Thymus (tissue), 11 donors: ENCODE measurements at regions not wholly inside any gene's neighbourhood (a gene's known extent, or its start where the extent isn't known, plus 50 kb on each side); places are given as distances from the start of the nearest gene placed in this dataset.

Experiments used
- DNase-seq, 9 donors: peaks; one replicate each; pipeline ENCODE4 v3.0.0-alpha.2; 2013; ENCODE audit warnings: low spot score in 9 of 9, low read depth in 6 of 9, missing footprints in 1 of 9
- H3K27ac ChIP-seq, 2 donors: one replicate each; pipeline ENCODE4 v1.5.1; 2013; ENCODE audit warnings: control low read depth in 1 of 2, low read depth in 1 of 2, low read length in 1 of 2, mild to moderate bottlenecking in 1 of 2, moderate library complexity in 1 of 2
- H3K27me3 ChIP-seq, 2 donors: one replicate each; pipeline ENCODE4 v1.5.1; 2013; ENCODE audit warnings: low read length in 1 of 2; ENCODE audit not compliant: control insufficient read depth in 2 of 2, insufficient read depth in 1 of 2
- H3K36me3 ChIP-seq, 2 donors: one replicate each; pipeline ENCODE4 v1.5.1; 2013; ENCODE audit warnings: low read length in 1 of 2, mild to moderate bottlenecking in 1 of 2, moderate library complexity in 1 of 2; ENCODE audit not compliant: control insufficient read depth in 2 of 2, insufficient read depth in 2 of 2
- H3K4me1 ChIP-seq, 2 donors: one replicate each; pipeline ENCODE4 v1.5.1; 2013; ENCODE audit warnings: low read length in 2 of 2; ENCODE audit not compliant: control insufficient read depth in 2 of 2, insufficient read depth in 2 of 2
- H3K4me3 ChIP-seq, 2 donors: one replicate each; pipeline ENCODE4 v1.5.1; 2013; ENCODE audit warnings: low read length in 2 of 2, control low read depth in 1 of 2, mild to moderate bottlenecking in 1 of 2
- H3K9me3 ChIP-seq, 2 donors: one replicate each; pipeline ENCODE4 v1.5.1; 2013; ENCODE audit warnings: low read length in 1 of 2, mild to moderate bottlenecking in 1 of 2; ENCODE audit not compliant: control insufficient read depth in 2 of 2, insufficient read depth in 1 of 2
- WGBS: extraction: QIAGEN DNeasy Blood & Tissue Kit; methylation state at CpG from one replicate; pipeline ENCODE4 v1.1.7; 2013; 5-methylcytosine and 5-hydroxymethylcytosine counted together
- donor health status: healthy.

DNA sequence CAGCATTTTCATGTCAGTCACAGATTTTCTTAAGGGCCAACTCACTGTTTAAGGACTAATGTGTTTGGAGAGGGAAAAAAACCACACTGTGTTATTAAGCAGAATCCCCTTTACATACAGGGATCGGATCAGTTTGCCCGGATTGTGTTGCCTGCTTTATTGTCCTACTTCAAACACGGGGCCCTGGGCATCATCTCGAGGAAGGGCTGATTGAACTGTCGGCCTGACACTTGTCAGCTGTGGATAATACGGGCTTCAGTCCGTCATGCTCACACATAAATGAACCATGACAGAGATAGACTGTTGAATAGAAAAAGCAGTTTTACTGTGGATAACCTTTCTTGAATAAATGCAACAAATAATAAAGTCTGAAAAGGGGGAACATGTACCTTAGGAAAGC lies 325.0 kb downstream of the ZSWIM6 start:
- no peaks in the 10 kb centered on the region for H3K9me3 ChIP-seq
- H3K4me1 ChIP-seq: no peaks in the 10 kb centered on the region
- no peaks in the 10 kb centered on the region for H3K36me3 ChIP-seq
- no peaks in the 10 kb centered on the region for H3K27me3 ChIP-seq
- H3K27ac ChIP-seq: no peak overlapping the region
- no peak for DNase-seq
- WGBS: 91% methylated on average over 7 of the region's 7 CpGs
- no peak overlapping the region for H3K4me3 ChIP-seq

DNA sequence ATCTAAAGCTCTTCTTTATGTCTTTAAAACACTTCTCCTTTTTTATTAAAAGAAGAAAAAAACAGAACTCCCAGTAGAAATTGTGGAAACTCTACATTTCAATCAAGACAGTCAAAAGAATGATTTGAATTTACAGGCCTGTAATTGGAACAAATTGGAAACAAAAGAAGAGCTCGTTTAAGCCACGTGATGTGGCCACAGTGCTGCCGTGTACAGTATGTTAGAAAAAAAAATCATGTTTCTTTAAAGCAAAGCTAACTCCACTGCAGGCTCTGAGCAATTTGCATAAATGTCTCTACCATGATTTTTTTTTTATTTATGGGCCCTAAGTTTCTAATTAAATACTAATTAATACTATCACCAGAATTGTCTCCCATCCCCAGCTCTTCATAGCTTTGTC lies 325.6 kb downstream of the ZSWIM6 start:
- no peaks in the 10 kb centered on the region for H3K4me1 ChIP-seq
- H3K36me3 ChIP-seq: no peaks in the 10 kb centered on the region
- no peaks in the 10 kb centered on the region for H3K9me3 ChIP-seq
- H3K4me3 ChIP-seq: no peak overlapping the region
- H3K27ac ChIP-seq: no peak overlapping the region
- H3K27me3 ChIP-seq: no peaks in the 10 kb centered on the region
- 91% methylated on average over 3 of the region's 3 CpGs for WGBS
- no peak for DNase-seq

- Histone ChIP-seq H3K4me3 (no peak overlapping the region), H3K27ac (no peak overlapping the region), H3K27me3 (no peaks in the 10 kb centered on the region), H3K4me1 (no peaks in the 10 kb centered on the region), H3K36me3 (no peaks in the 10 kb centered on the region), H3K9me3 (no peaks in the 10 kb centered on the region)
- WGBS: 52% methylated on average over 9 of the region's 9 CpGs
- peak; percentile 27 to 83 (median 63) for DNase-seq
These were observed 326.5 kb downstream of the ZSWIM6 start for GRCh38 chr5:61658592-61659008.

GRCh38 chr5:61659221-61659696 lies 327.2 kb downstream of the ZSWIM6 start:
- no peak for DNase-seq
- H3K27ac ChIP-seq: no peak overlapping the region
- H3K27me3 ChIP-seq: no peaks in the 10 kb centered on the region
- 95% methylated on average over 13 of the region's 13 CpGs for WGBS
- no peak overlapping the region for H3K4me3 ChIP-seq
- H3K4me1 ChIP-seq: no peaks in the 10 kb centered on the region
- H3K36me3 ChIP-seq: no peaks in the 10 kb centered on the region
- H3K9me3 ChIP-seq: no peaks in the 10 kb centered on the region

DNA sequence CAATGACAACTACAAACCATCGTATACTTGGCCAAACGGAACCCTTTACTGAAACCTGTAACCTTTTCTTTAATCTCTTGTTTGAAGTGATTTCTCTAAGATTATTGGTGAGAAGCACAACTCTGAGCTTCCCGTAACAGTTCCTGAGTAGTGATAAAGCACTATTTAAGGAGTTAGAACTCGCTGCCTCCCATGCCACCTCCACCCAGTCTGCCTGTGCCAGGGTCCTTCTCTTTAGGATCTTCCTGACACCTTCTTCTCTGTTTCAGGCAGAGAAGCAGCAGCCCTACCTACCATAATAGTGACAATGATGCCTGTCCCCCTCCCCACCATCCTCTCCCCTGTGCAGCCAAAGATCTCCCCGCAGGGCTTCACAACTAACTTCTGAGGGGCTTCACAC lies 330.6 kb downstream of the ZSWIM6 start:
- no peak overlapping the region for H3K4me3 ChIP-seq
- H3K27me3 ChIP-seq: no peaks in the 10 kb centered on the region
- 97% methylated on average over 5 of the region's 5 CpGs for WGBS
- no peak overlapping the region for H3K27ac ChIP-seq
- H3K4me1 ChIP-seq: no peaks in the 10 kb centered on the region
- H3K36me3 ChIP-seq: no peaks in the 10 kb centered on the region
- H3K9me3 ChIP-seq: no peaks in the 10 kb centered on the region
- DNase-seq: no peak

DNA sequence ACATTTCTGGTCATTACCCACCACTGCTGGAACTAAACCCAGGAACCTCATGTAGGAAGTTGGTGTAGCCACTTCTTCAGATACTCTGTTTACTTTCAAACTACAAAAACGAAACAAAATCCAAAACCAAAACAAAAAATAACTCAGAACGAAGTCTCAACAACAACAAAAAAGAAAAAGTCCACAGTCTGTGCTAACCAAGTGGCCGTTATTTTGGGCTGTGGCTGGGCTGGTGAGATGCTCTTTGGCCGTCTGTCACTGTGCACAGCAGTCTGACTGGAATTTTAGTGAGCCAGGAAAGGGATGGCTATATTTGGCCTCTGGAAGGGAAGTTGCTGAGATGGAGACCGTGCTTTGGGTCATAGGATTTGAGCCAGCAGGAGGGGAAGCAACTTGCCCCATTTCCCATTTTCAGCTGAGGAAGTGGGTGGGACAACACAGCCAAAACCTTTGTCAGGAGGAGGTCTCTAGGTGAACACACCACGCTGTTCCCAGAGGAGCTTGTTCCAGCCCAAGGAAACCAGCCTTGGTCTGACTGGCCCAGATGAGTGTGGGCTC lies 334.1 kb downstream of the ZSWIM6 start:
- no peaks in the 10 kb centered on the region for H3K36me3 ChIP-seq
- no peak overlapping the region for H3K27ac ChIP-seq
- H3K4me1 ChIP-seq: no peaks in the 10 kb centered on the region
- no peaks in the 10 kb centered on the region for H3K9me3 ChIP-seq
- no peak overlapping the region for H3K4me3 ChIP-seq
- H3K27me3 ChIP-seq: no peaks in the 10 kb centered on the region
- no peak for DNase-seq
- 70% methylated on average over 6 of the region's 6 CpGs for WGBS

- no peaks in the 10 kb centered on the region for H3K27me3 ChIP-seq
- no peaks in the 10 kb centered on the region for H3K9me3 ChIP-seq
- H3K4me3 ChIP-seq: no peak overlapping the region
- 94% methylated on average over 6 of the region's 6 CpGs for WGBS
- H3K27ac ChIP-seq: no peak overlapping the region
- DNase-seq: no peak
- H3K4me1 ChIP-seq: no peaks in the 10 kb centered on the region
- H3K36me3 ChIP-seq: no peaks in the 10 kb centered on the region
These were observed 335.6 kb downstream of the ZSWIM6 start for GRCh38 chr5:61667525-61668218.

DNA sequence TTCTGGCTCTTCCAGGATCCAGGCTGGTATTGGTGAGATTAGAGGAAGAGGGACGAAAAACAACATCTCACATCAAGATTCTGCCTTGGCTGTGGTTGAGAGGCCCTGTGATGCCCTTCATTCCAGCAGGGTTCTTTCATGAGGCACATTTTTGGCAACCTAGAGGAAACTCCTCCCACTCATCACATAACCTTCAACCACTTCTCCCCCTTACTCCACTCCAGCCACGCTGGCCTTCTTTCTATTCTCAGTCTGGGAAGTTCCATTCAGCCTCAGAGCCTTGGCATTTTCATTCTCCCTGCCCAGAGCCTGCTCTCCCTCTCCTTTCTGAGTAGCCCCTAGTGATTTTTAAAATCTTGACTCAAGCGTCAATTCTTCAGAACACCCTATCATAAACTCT lies 337.5 kb downstream of the ZSWIM6 start:
- Histone ChIP-seq H3K4me3 (no peak overlapping the region), H3K27ac (no peak overlapping the region), H3K36me3 (no peaks in the 10 kb centered on the region), H3K27me3 (no peaks in the 10 kb centered on the region), H3K4me1 (no peaks in the 10 kb centered on the region), H3K9me3 (no peaks in the 10 kb centered on the region)
- no peak for DNase-seq
- 83% methylated on average over 3 of the region's 3 CpGs for WGBS

- H3K9me3 ChIP-seq: no peaks in the 10 kb centered on the region
- no peaks in the 10 kb centered on the region for H3K4me1 ChIP-seq
- no peaks in the 10 kb centered on the region for H3K27me3 ChIP-seq
- no peak for DNase-seq
- H3K4me3 ChIP-seq: no peak overlapping the region
- no peak overlapping the region for H3K27ac ChIP-seq
- H3K36me3 ChIP-seq: no peaks in the 10 kb centered on the region
- WGBS: 97% methylated on average over 4 of the region's 4 CpGs
These were observed 338.9 kb downstream of the ZSWIM6 start for GRCh38 chr5:61670941-61671340.
